ENCODE measurements at regions not wholly inside any gene's neighbourhood (a gene's known extent, or its start where the extent isn't known, plus 50 kb on each side); places are given as distances from the start of the nearest gene placed in this dataset.

GRCh38 chr2:204353823-204354222 lies 191.5 kb upstream of the PARD3B start:
- TF ChIP-seq CTCF (IDR thresholded peaks at IDR 0.05) = no peak
- TF ChIP-seq POLR2A (IDR thresholded peaks at IDR 0.05) = no peak

Data from uterus (tissue), 2 donors.